Neutrophil (primary cell): ENCODE measurements at regions not wholly inside any gene's neighbourhood (a gene's known extent, or its start where the extent isn't known, plus 50 kb on each side); places are given as distances from the start of the nearest gene placed in this dataset.
A peak's percentile ranks its signal among the peaks of the same experiment; 100 is the strongest.

ENCODE experiments used
- H3K27ac ChIP-seq: fragments of 200-600 bp; sonication (generic); 2 replicates; pipeline ENCODE4 v1.5.1; 2016; ENCODE audit warnings: mild to moderate bottlenecking, moderate library complexity
- H3K27me3 ChIP-seq: fragments of 200-600 bp; sonication (generic); 2 replicates; pipeline ENCODE4 v1.6.0; 2016; ENCODE audit warnings: mild to moderate bottlenecking
- H3K36me3 ChIP-seq: fragments of 200-600 bp; sonication (generic); 2 replicates; pipeline ENCODE4 v1.5.1; 2017
- H3K4me1 ChIP-seq, 2 experiments: fragments of 200-600 bp in 1 of 2; sonication (generic) in 1 of 2; 1 replicate in 1 of 2; 2 replicates in 1 of 2; pipeline versions ENCODE4 v1.5.1 to v1.6.1; 2013 to 2016; ENCODE audit warnings: low read depth in 1 of 2, low read length in 1 of 2, mild to moderate bottlenecking in 1 of 2, moderate library complexity in 1 of 2; ENCODE audit not compliant: control insufficient read depth in 1 of 2, insufficient read depth in 1 of 2
- H3K4me3 ChIP-seq, 2 experiments: fragments of 200-600 bp in 1 of 2; sonication (generic) in 1 of 2; 1 replicate in 1 of 2; 2 replicates in 1 of 2; pipeline ENCODE4 v1.5.1; 2013 to 2016; ENCODE audit warnings: low read depth in 1 of 2, low read length in 1 of 2, mild to moderate bottlenecking in 1 of 2, moderate library complexity in 1 of 2
- H3K9me3 ChIP-seq: fragments of 200-600 bp; sonication (generic); 2 replicates; pipeline ENCODE4 v1.5.1; 2016
- TF ChIP-seq, protein P1 (sequence below): fragments of 200-600 bp; sonication (generic); IDR thresholded peaks from 2 replicates; pipeline ENCODE4 v1.5.1; 2016; ENCODE audit warnings: antibody characterized with exemption

- peaks cover 21 to 23% of the 10 kb centered on the region in 2 experiments for H3K4me1 ChIP-seq
- H3K4me3 ChIP-seq: no peak overlapping the region
- no peaks in the 10 kb centered on the region for H3K36me3 ChIP-seq
- peak overlapping the region; percentile 75 for H3K27ac ChIP-seq
- TF ChIP-seq, protein P1, sequence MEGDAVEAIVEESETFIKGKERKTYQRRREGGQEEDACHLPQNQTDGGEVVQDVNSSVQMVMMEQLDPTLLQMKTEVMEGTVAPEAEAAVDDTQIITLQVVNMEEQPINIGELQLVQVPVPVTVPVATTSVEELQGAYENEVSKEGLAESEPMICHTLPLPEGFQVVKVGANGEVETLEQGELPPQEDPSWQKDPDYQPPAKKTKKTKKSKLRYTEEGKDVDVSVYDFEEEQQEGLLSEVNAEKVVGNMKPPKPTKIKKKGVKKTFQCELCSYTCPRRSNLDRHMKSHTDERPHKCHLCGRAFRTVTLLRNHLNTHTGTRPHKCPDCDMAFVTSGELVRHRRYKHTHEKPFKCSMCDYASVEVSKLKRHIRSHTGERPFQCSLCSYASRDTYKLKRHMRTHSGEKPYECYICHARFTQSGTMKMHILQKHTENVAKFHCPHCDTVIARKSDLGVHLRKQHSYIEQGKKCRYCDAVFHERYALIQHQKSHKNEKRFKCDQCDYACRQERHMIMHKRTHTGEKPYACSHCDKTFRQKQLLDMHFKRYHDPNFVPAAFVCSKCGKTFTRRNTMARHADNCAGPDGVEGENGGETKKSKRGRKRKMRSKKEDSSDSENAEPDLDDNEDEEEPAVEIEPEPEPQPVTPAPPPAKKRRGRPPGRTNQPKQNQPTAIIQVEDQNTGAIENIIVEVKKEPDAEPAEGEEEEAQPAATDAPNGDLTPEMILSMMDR: no peak
- no peaks in the 10 kb centered on the region for H3K27me3 ChIP-seq
- no peaks in the 10 kb centered on the region for H3K9me3 ChIP-seq
Observed at GRCh38 chr9:73219985-73220626, 68.4 kb downstream of the ANXA1 start.

GRCh38 chr9:73223594-73223993 is 71.9 kb downstream of the ANXA1 start:
- Histone ChIP-seq H3K4me1 (peaks cover 19 to 21% of the 10 kb centered on the region in 2 experiments), H3K27ac (no peak overlapping the region), H3K9me3 (no peaks in the 10 kb centered on the region), H3K27me3 (no peaks in the 10 kb centered on the region), H3K36me3 (no peaks in the 10 kb centered on the region), H3K4me3 (no peak overlapping the region)
- TF ChIP-seq, protein P1: no peak

GRCh38 chr9:73229543-73229942 is 77.9 kb downstream of the ANXA1 start:
- Histone ChIP-seq H3K36me3 (no peaks in the 10 kb centered on the region), H3K4me3 (no peak overlapping the region), H3K9me3 (no peaks in the 10 kb centered on the region), H3K27me3 (no peaks in the 10 kb centered on the region), H3K4me1 (peaks cover 18 to 24% of the 10 kb centered on the region in 2 experiments), H3K27ac (no peak overlapping the region)
- TF ChIP-seq, protein P1: no peak

GRCh38 chr9:73230251-73230650 is 78.6 kb downstream of the ANXA1 start:
- Histone ChIP-seq H3K27ac (no peak overlapping the region), H3K4me1 (peaks cover 25 to 31% of the 10 kb centered on the region in 2 experiments), H3K36me3 (no peaks in the 10 kb centered on the region), H3K9me3 (no peaks in the 10 kb centered on the region), H3K4me3 (no peak overlapping the region), H3K27me3 (no peaks in the 10 kb centered on the region)
- TF ChIP-seq, protein P1: no peak

GRCh38 chr9:73231203-73231602 is 79.5 kb downstream of the ANXA1 start:
- Histone ChIP-seq H3K4me3 (no peak overlapping the region), H3K27me3 (no peaks in the 10 kb centered on the region), H3K4me1 (peaks cover 35 to 41% of the 10 kb centered on the region in 2 experiments), H3K36me3 (no peaks in the 10 kb centered on the region), H3K9me3 (no peaks in the 10 kb centered on the region), H3K27ac (no peak overlapping the region)
- TF ChIP-seq, protein P1: no peak
